ENCODE measurements at regions not wholly inside any gene's neighbourhood (a gene's known extent, or its start where the extent isn't known, plus 50 kb on each side); places are given as distances from the start of the nearest gene placed in this dataset.

- TF ChIP-seq REST (IDR thresholded peaks at IDR 0.05; ENCODE audit: insufficient read depth in 1 of 2, low read depth in 2 of 2, low read length in 2 of 2) (no peak), TAF1 (IDR thresholded peaks at IDR 0.05; ENCODE audit: borderline replicate concordance, insufficient read depth, low read length) (no peak), FOXP2 (optimal IDR thresholded peaks at IDR 0.05; ENCODE audit: borderline replicate concordance, extremely low read depth, extremely low read length, insufficient read depth) (no peak), SIN3A (IDR thresholded peaks at IDR 0.05; ENCODE audit: borderline replicate concordance, insufficient read depth, low read length) (no peak), POLR2AphosphoS5 (IDR thresholded peaks at IDR 0.05; ENCODE audit: low read depth, low read length) (no peak)
These were observed 295.9 kb upstream of the UBE2E2 start for GRCh38 chr3:22907161-22907780.
